ENCODE measurements at regions not wholly inside any gene's neighbourhood (a gene's known extent, or its start where the extent isn't known, plus 50 kb on each side); places are given as distances from the start of the nearest gene placed in this dataset.
"Not testable (repeated sequence)": the region's sequence is repeated elsewhere in the genome, so short reads cannot be mapped to it uniquely, and the experiment has no call there.

GRCh38 chr4:24352112-24352511 lies 232.2 kb downstream of the DHX15 start:
- Histone ChIP-seq H3K27me3 (no peaks in the 10 kb centered on the region), H3K36me3 (no peaks in the 10 kb centered on the region), H3K4me1 (no peaks in the 10 kb centered on the region), H3K4me3 (no peak overlapping the region), H3K27ac (no peak overlapping the region), H3K9ac (ENCODE audit: low read depth in 2 of 2, low read length in 2 of 2) (no peak overlapping the region), H3K9me3 (no peaks in the 10 kb centered on the region)
- DNase-seq, result no peak
- no peak for TF ChIP-seq CTCF (IDR thresholded peaks at IDR 0.05)
- intact Hi-C loops (cut with DNase I), result no loop called here

- DNase-seq; intact Hi-C loops (cut with DNase I); H3K4me1 ChIP-seq; H3K4me3 ChIP-seq; H3K9ac ChIP-seq (ENCODE audit: low read depth in 2 of 2, low read length in 2 of 2); H3K36me3 ChIP-seq; H3K27me3 ChIP-seq; H3K27ac ChIP-seq; H3K9me3 ChIP-seq: not testable (repeated sequence)
Observed at GRCh38 chr4:24349168-24349996, 235.0 kb downstream of the DHX15 start.

GRCh38 chr4:24339260-24339659 lies 245.1 kb downstream of the DHX15 start:
- H3K9ac ChIP-seq (ENCODE audit: low read depth in 2 of 2, low read length in 2 of 2), result no peak overlapping the region
- no peak for DNase-seq
- no peak overlapping the region for H3K27ac ChIP-seq
- TF ChIP-seq CTCF (IDR thresholded peaks at IDR 0.05), result no peak
- H3K9me3 ChIP-seq, result no peaks in the 10 kb centered on the region
- intact Hi-C loops (cut with DNase I), result no loop called here
- H3K36me3 ChIP-seq, result no peaks in the 10 kb centered on the region
- no peaks in the 10 kb centered on the region for H3K27me3 ChIP-seq
- no peaks in the 10 kb centered on the region for H3K4me1 ChIP-seq
- H3K4me3 ChIP-seq, result no peak overlapping the region

- intact Hi-C loops (cut with DNase I), result no loop called here
- no peak for TF ChIP-seq CTCF (IDR thresholded peaks at IDR 0.05)
- Histone ChIP-seq H3K36me3 (no peaks in the 10 kb centered on the region), H3K9me3 (no peaks in the 10 kb centered on the region), H3K9ac (ENCODE audit: low read depth in 2 of 2, low read length in 2 of 2) (no peak overlapping the region), H3K4me3 (no peak overlapping the region), H3K27me3 (no peaks in the 10 kb centered on the region), H3K27ac (no peak overlapping the region), H3K4me1 (no peaks in the 10 kb centered on the region)
- DNase-seq, result no peak
Observed at GRCh38 chr4:24337451-24338190, 246.7 kb downstream of the DHX15 start.

- Histone ChIP-seq H3K4me1 (no peaks in the 10 kb centered on the region), H3K36me3 (no peaks in the 10 kb centered on the region), H3K27ac (no peak overlapping the region), H3K27me3 (no peaks in the 10 kb centered on the region), H3K9me3 (no peaks in the 10 kb centered on the region), H3K4me3 (no peak overlapping the region), H3K9ac (ENCODE audit: low read depth in 2 of 2, low read length in 2 of 2) (no peak overlapping the region)
- intact Hi-C loops (cut with DNase I), result no loop called here
- no peak for TF ChIP-seq CTCF (IDR thresholded peaks at IDR 0.05)
- no peak for DNase-seq
Observed at GRCh38 chr4:24335616-24336015, 248.7 kb downstream of the DHX15 start.

GRCh38 chr4:24334906-24335305 lies 249.4 kb downstream of the DHX15 start:
- Histone ChIP-seq H3K9me3 (no peaks in the 10 kb centered on the region), H3K4me3 (no peak overlapping the region), H3K27me3 (no peaks in the 10 kb centered on the region), H3K4me1 (no peaks in the 10 kb centered on the region), H3K9ac (ENCODE audit: low read depth in 2 of 2, low read length in 2 of 2) (no peak overlapping the region), H3K27ac (no peak overlapping the region), H3K36me3 (no peaks in the 10 kb centered on the region)
- DNase-seq, result no peak
- intact Hi-C loops (cut with DNase I), result no loop called here
- TF ChIP-seq CTCF (IDR thresholded peaks at IDR 0.05), result no peak

All from colonic mucosa (tissue), 4 donors.